CD4-positive, alpha-beta T cell (primary cell): ENCODE measurements at regions not wholly inside any gene's neighbourhood (a gene's known extent, or its start where the extent isn't known, plus 50 kb on each side); places are given as distances from the start of the nearest gene placed in this dataset.

ENCODE experiments used
- ATAC-seq: fragments of 200-7000 bp; cut with Tn5 transposase; one replicate; pipeline ENCODE4 v1.10.0; 2022; ENCODE audit warnings: mild to moderate bottlenecking; ENCODE audit not compliant: poor library complexity
- CTCF ChIA-PET: fragments of 350-600 bp; sonication (Branson Sonifier 250); formaldehyde crosslinking; loops from one replicate; lab custom pipeline; 2021; ENCODE audit warnings: antibody characterized with exemption, inconsistent platforms; lab: Charles Lee
- POLR2A ChIA-PET: fragments of 350-600 bp; sonication (Branson Sonifier 250); formaldehyde crosslinking; loops from one replicate; lab custom pipeline; 2021; ENCODE audit warnings: antibody characterized with exemption, inconsistent platforms; lab: Charles Lee
- DNase-seq, 14 experiments: peaks; one replicate each; pipeline ENCODE4 v3.0.0-alpha.2; 2013 to 2020; ENCODE audit warnings: mixed read lengths in 2 of 14
- H3K27ac ChIP-seq, 2 donors: one replicate each; pipeline versions ENCODE4 v1.5.1 to v1.7.0; 2013; ENCODE audit warnings: low read length in 2 of 2, low read depth in 1 of 2, mild to moderate bottlenecking in 1 of 2
- H3K27me3 ChIP-seq, 2 experiments: 1 replicate in 1 of 2; 2 replicates in 1 of 2; pipeline versions ENCODE4 v1.6.1 to v1.7.0; 2013; ENCODE audit warnings: low read length in 2 of 2, control low read depth in 1 of 2, mild to moderate bottlenecking in 1 of 2, moderate library complexity in 1 of 2; ENCODE audit not compliant: insufficient read depth in 2 of 2, control insufficient read depth in 1 of 2
- H3K36me3 ChIP-seq: one replicate; pipeline ENCODE4 v1.6.1; 2013; ENCODE audit warnings: low read length, control low read depth; ENCODE audit not compliant: insufficient read depth
- H3K4me1 ChIP-seq: one replicate; pipeline ENCODE4 v1.6.1; 2013; ENCODE audit warnings: low read length, control low read depth; ENCODE audit not compliant: insufficient read depth
- H3K4me3 ChIP-seq: one replicate; pipeline ENCODE4 v1.5.1; 2013; ENCODE audit warnings: mild to moderate bottlenecking, low read length, moderate library complexity
- H3K9me3 ChIP-seq, 2 experiments: 1 replicate in 1 of 2; 2 replicates in 1 of 2; pipeline versions ENCODE4 v1.6.1 to v1.7.0; 2013; ENCODE audit warnings: low read length in 2 of 2, mild to moderate bottlenecking in 2 of 2, control low read depth in 1 of 2, moderate library complexity in 1 of 2; ENCODE audit not compliant: control insufficient read depth in 1 of 2, insufficient read depth in 1 of 2
- H3K27ac Mint-ChIP-seq: one replicate; pipeline ENCODE4 v1.8.0; 2020; ENCODE audit warnings: mixed read lengths
- H3K27me3 Mint-ChIP-seq: one replicate; pipeline ENCODE4 v1.8.0; 2021; ENCODE audit warnings: mixed read lengths
- H3K36me3 Mint-ChIP-seq: one replicate; pipeline ENCODE4 v1.8.0; 2021; ENCODE audit warnings: low read depth, mixed read lengths
- H3K4me1 Mint-ChIP-seq: one replicate; pipeline ENCODE4 v1.8.0; 2021; ENCODE audit warnings: low read depth, mixed read lengths
- H3K4me3 Mint-ChIP-seq: one replicate; pipeline ENCODE4 v1.8.0; 2020; ENCODE audit warnings: mild to moderate bottlenecking, mixed read lengths
- H3K9me3 Mint-ChIP-seq: one replicate; pipeline ENCODE4 v1.8.0; 2020; ENCODE audit warnings: mixed read lengths
- intact Hi-C, 2 experiments: fragments of 100-400 bp; cut with DNase I in 1 of 2; cut with micrococcal nuclease in 1 of 2; formaldehyde crosslinking; loops; one replicate each; pipeline versions ENCODE4 v1.15.1 to v1.9.0; 2023 to 2025; cut with DNase I, micrococcal nuclease
- TF ChIP-seq, protein P1 (sequence below): fragments of 200-600 bp; IDR thresholded peaks from one replicate; pipeline ENCODE4 v1.8.0; 2022; ENCODE audit warnings: antibody characterized with exemption, mild to moderate bottlenecking

DNA sequence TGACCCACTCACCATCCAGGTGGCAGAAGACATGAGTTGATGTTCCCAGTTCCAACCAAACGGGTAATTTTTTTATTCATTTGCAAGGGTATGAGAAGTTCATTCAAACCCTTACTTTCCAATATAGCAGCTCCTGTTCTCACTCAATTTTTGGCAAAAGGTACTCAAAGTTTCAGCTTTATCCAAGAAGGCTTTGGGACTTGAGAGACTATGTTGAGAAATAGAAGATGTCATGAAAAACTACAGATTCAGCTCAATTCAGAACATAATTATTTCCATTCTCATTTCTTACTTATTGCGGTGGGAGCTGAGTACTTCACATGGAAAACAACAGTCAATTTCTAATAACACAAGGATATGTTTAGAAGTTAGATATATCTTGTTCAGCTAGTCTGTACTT, 162.3 kb downstream of the FNDC1 start:
- Histone ChIP-seq H3K4me1 (no peaks in the 10 kb centered on the region), H3K4me3 (no peak overlapping the region), H3K27me3 (peaks cover 2 to 5% of the 10 kb centered on the region in 2 experiments), H3K9me3 (peaks cover 0 to 4% of the 10 kb centered on the region in 2 experiments), H3K36me3 (no peaks in the 10 kb centered on the region), H3K27ac (no peak overlapping the region)
- ChIA-PET POLR2A (no interaction called here), CTCF (no interaction called here)
- Mint-ChIP-seq H3K27ac (no peak overlapping the region), H3K36me3 (no peaks in the 10 kb centered on the region), H3K4me3 (no peak overlapping the region), H3K9me3 (peaks cover 3% of the 10 kb centered on the region), H3K4me1 (no peaks in the 10 kb centered on the region), H3K27me3 (peaks cover 24% of the 10 kb centered on the region)
- ATAC-seq (no peak), DNase-seq (no peak)
- intact Hi-C loops, result no loop called here
- TF ChIP-seq, protein P1, sequence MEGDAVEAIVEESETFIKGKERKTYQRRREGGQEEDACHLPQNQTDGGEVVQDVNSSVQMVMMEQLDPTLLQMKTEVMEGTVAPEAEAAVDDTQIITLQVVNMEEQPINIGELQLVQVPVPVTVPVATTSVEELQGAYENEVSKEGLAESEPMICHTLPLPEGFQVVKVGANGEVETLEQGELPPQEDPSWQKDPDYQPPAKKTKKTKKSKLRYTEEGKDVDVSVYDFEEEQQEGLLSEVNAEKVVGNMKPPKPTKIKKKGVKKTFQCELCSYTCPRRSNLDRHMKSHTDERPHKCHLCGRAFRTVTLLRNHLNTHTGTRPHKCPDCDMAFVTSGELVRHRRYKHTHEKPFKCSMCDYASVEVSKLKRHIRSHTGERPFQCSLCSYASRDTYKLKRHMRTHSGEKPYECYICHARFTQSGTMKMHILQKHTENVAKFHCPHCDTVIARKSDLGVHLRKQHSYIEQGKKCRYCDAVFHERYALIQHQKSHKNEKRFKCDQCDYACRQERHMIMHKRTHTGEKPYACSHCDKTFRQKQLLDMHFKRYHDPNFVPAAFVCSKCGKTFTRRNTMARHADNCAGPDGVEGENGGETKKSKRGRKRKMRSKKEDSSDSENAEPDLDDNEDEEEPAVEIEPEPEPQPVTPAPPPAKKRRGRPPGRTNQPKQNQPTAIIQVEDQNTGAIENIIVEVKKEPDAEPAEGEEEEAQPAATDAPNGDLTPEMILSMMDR, result no peak

- CTCF ChIA-PET, result no interaction called here
- no peak overlapping the region for H3K27ac Mint-ChIP-seq
Measured at GRCh38 chr6:159329081-159329480, 159.9 kb downstream of the FNDC1 start.

DNA sequence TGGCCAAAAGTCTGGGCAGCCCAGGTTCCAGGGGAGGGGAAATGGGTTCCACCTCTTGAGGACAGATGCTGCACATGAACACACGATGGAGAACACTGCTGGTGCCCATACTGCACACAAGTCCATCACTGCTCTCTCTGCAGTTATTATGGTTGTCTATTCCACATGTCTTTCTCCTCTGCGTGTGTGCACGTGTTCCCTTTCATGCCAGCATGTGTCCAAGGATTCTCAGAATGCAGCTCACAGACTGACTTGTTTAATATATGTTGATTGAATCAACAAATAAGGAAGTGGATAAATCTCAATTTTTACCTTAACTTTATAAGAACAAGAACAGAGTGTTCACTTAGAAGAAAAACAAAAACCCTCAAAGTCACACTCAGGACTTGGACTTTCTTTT, 158.9 kb downstream of the FNDC1 start:
- H3K4me3 Mint-ChIP-seq, result no peak overlapping the region
- no peak for ATAC-seq
- H3K9me3 Mint-ChIP-seq, result no peaks in the 10 kb centered on the region
- POLR2A ChIA-PET, result no interaction called here
- H3K9me3 ChIP-seq, result peaks cover 0 to 4% of the 10 kb centered on the region in 2 experiments
- CTCF ChIA-PET, result no interaction called here
- intact Hi-C loops, result no loop called here
- H3K36me3 ChIP-seq, result no peaks in the 10 kb centered on the region
- DNase-seq, result no peak
- H3K27me3 Mint-ChIP-seq, result peaks cover 20% of the 10 kb centered on the region
- H3K36me3 Mint-ChIP-seq, result no peaks in the 10 kb centered on the region
- no peaks in the 10 kb centered on the region for H3K4me1 ChIP-seq
- H3K27me3 ChIP-seq, result no peaks in the 10 kb centered on the region
- no peak overlapping the region for H3K27ac Mint-ChIP-seq
- H3K4me3 ChIP-seq, result no peak overlapping the region
- H3K27ac ChIP-seq, result no peak overlapping the region
- TF ChIP-seq, protein P1, result no peak
- no peaks in the 10 kb centered on the region for H3K4me1 Mint-ChIP-seq

More at GRCh38 chr6:159329081-159329480, 159.9 kb downstream of the FNDC1 start:
- Histone ChIP-seq H3K36me3 (no peaks in the 10 kb centered on the region), H3K27ac (no peak overlapping the region), H3K9me3 (peaks cover 0 to 4% of the 10 kb centered on the region in 2 experiments), H3K4me3 (no peak overlapping the region), H3K4me1 (no peaks in the 10 kb centered on the region), H3K27me3 (peaks cover 0 to 4% of the 10 kb centered on the region in 2 experiments)
- no peaks in the 10 kb centered on the region for H3K36me3 Mint-ChIP-seq
- ATAC-seq (no peak), DNase-seq (no peak)
- POLR2A ChIA-PET, result no interaction called here
- intact Hi-C loops, result no loop called here
- peaks cover 20% of the 10 kb centered on the region for H3K27me3 Mint-ChIP-seq
- H3K4me1 Mint-ChIP-seq, result no peaks in the 10 kb centered on the region
- H3K4me3 Mint-ChIP-seq, result no peak overlapping the region
- peaks cover 3% of the 10 kb centered on the region for H3K9me3 Mint-ChIP-seq
- TF ChIP-seq, protein P1, result no peak
